HL-60 (cell line): ENCODE measurements at regions not wholly inside any gene's neighbourhood (a gene's known extent, or its start where the extent isn't known, plus 50 kb on each side); places are given as distances from the start of the nearest gene placed in this dataset.

ENCODE experiments used
- CTCF ChIP-seq: IDR thresholded peaks from one replicate; pipeline ENCODE4 v1.5.1; 2011; ENCODE audit warnings: low read length, control low read depth, inconsistent platforms; ENCODE audit not compliant: insufficient read depth
- POLR2AphosphoS5 ChIP-seq: IDR thresholded peaks from 2 replicates; pipeline ENCODE4 v1.6.1; 2012; ENCODE audit warnings: low read depth
- SPI1 ChIP-seq: IDR thresholded peaks from 2 replicates; pipeline ENCODE4 v1.6.1; 2012; ENCODE audit warnings: low read depth, mild to moderate bottlenecking, borderline replicate concordance
- TF ChIP-seq, protein P1 (sequence below): IDR thresholded peaks from 2 replicates; pipeline ENCODE4 v1.6.1; 2012; ENCODE audit warnings: low read depth; ENCODE audit not compliant: insufficient replicate concordance

GRCh38 chr14:56351861-56352260 lies 227.7 kb upstream of the TMEM260 start:
- TF ChIP-seq, protein P1, sequence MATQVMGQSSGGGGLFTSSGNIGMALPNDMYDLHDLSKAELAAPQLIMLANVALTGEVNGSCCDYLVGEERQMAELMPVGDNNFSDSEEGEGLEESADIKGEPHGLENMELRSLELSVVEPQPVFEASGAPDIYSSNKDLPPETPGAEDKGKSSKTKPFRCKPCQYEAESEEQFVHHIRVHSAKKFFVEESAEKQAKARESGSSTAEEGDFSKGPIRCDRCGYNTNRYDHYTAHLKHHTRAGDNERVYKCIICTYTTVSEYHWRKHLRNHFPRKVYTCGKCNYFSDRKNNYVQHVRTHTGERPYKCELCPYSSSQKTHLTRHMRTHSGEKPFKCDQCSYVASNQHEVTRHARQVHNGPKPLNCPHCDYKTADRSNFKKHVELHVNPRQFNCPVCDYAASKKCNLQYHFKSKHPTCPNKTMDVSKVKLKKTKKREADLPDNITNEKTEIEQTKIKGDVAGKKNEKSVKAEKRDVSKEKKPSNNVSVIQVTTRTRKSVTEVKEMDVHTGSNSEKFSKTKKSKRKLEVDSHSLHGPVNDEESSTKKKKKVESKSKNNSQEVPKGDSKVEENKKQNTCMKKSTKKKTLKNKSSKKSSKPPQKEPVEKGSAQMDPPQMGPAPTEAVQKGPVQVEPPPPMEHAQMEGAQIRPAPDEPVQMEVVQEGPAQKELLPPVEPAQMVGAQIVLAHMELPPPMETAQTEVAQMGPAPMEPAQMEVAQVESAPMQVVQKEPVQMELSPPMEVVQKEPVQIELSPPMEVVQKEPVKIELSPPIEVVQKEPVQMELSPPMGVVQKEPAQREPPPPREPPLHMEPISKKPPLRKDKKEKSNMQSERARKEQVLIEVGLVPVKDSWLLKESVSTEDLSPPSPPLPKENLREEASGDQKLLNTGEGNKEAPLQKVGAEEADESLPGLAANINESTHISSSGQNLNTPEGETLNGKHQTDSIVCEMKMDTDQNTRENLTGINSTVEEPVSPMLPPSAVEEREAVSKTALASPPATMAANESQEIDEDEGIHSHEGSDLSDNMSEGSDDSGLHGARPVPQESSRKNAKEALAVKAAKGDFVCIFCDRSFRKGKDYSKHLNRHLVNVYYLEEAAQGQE: no peak
- TF ChIP-seq CTCF: no peak
- no peak for TF ChIP-seq POLR2AphosphoS5
- no peak for TF ChIP-seq SPI1
